ENCODE measurements at regions not wholly inside any gene's neighbourhood (a gene's known extent, or its start where the extent isn't known, plus 50 kb on each side); places are given as distances from the start of the nearest gene placed in this dataset.

- no peak for DNase-seq (ENCODE audit: low read depth in 2 of 2, low spot score in 1 of 2)
Observed at GRCh38 chr17:36661047-36661666, 59.8 kb downstream of the MRM1 start.

- DNase-seq (ENCODE audit: low read depth in 2 of 2, low spot score in 1 of 2) = no peak
Observed at GRCh38 chr17:36661688-36662087, 60.3 kb downstream of the MRM1 start.

GRCh38 chr17:36665417-36665816 lies 64.0 kb downstream of the MRM1 start:
- no peak for DNase-seq (ENCODE audit: low read depth in 2 of 2, low spot score in 1 of 2)

- no peak for DNase-seq (ENCODE audit: low read depth in 2 of 2, low spot score in 1 of 2)
Observed at GRCh38 chr17:36667922-36668321, 66.5 kb downstream of the MRM1 start.

- DNase-seq (ENCODE audit: low read depth in 2 of 2, low spot score in 1 of 2) = no peak
Observed at GRCh38 chr17:36668824-36669223, 67.4 kb downstream of the MRM1 start.

GRCh38 chr17:36671144-36671543 lies 69.8 kb downstream of the MRM1 start:
- DNase-seq (ENCODE audit: low read depth in 2 of 2, low spot score in 1 of 2) = no peak

GRCh38 chr17:36672403-36672918 lies 71.1 kb downstream of the MRM1 start:
- no peak for DNase-seq (ENCODE audit: low read depth in 2 of 2, low spot score in 1 of 2)

GRCh38 chr17:36673068-36673467 lies 71.7 kb downstream of the MRM1 start:
- DNase-seq (ENCODE audit: low read depth in 2 of 2, low spot score in 1 of 2) = no peak

GRCh38 chr17:36673637-36674277 lies 72.4 kb downstream of the MRM1 start:
- no peak for DNase-seq (ENCODE audit: low read depth in 2 of 2, low spot score in 1 of 2)

- DNase-seq (ENCODE audit: low read depth in 2 of 2, low spot score in 1 of 2) = no peak
Observed at GRCh38 chr17:36674278-36674650, 72.9 kb downstream of the MRM1 start.

GRCh38 chr17:36675250-36675649 lies 73.9 kb downstream of the MRM1 start:
- no peak for DNase-seq (ENCODE audit: low read depth in 2 of 2, low spot score in 1 of 2)

GRCh38 chr17:36675786-36676185 lies 74.4 kb downstream of the MRM1 start:
- DNase-seq (ENCODE audit: low read depth in 2 of 2, low spot score in 1 of 2) = no peak

GRCh38 chr17:36679815-36680467 lies 78.6 kb downstream of the MRM1 start:
- DNase-seq (ENCODE audit: low read depth in 2 of 2, low spot score in 1 of 2) = no peak

- no peak for DNase-seq (ENCODE audit: low read depth in 2 of 2, low spot score in 1 of 2)
Observed at GRCh38 chr17:36680701-36681202, 79.4 kb downstream of the MRM1 start.

- DNase-seq (ENCODE audit: low read depth in 2 of 2, low spot score in 1 of 2) = no peak
Observed at GRCh38 chr17:36682773-36683172, 81.4 kb downstream of the MRM1 start.

GRCh38 chr17:36683387-36683786 lies 82.0 kb downstream of the MRM1 start:
- no peak for DNase-seq (ENCODE audit: low read depth in 2 of 2, low spot score in 1 of 2)

- no peak for DNase-seq (ENCODE audit: low read depth in 2 of 2, low spot score in 1 of 2)
Observed at GRCh38 chr17:36684134-36684533, 82.8 kb downstream of the MRM1 start.

GRCh38 chr17:36686123-36686669 lies 84.8 kb downstream of the MRM1 start:
- no peak for DNase-seq (ENCODE audit: low read depth in 2 of 2, low spot score in 1 of 2)

GRCh38 chr17:36687736-36688135 lies 86.4 kb downstream of the MRM1 start:
- DNase-seq (ENCODE audit: low read depth in 2 of 2, low spot score in 1 of 2) = no peak

GRCh38 chr17:36689089-36689667 lies 87.8 kb downstream of the MRM1 start:
- no peak for DNase-seq (ENCODE audit: low read depth in 2 of 2, low spot score in 1 of 2)

GRCh38 chr17:36690190-36690589 lies 88.8 kb downstream of the MRM1 start:
- DNase-seq (ENCODE audit: low read depth in 2 of 2, low spot score in 1 of 2) = no peak

GRCh38 chr17:36691606-36692005 lies 90.2 kb downstream of the MRM1 start:
- DNase-seq (ENCODE audit: low read depth in 2 of 2, low spot score in 1 of 2) = no peak

All from stimulated activated CD8-positive, alpha-beta memory T cell treated with anti-CD3 and anti-CD28 coated beads, Interleukin-4, amount 100 ng/mL, for 4 hours (primary cell).